CD4-positive, alpha-beta T cell treated with Interferon gamma for 1 hour (primary cell): ENCODE measurements at regions not wholly inside any gene's neighbourhood (a gene's known extent, or its start where the extent isn't known, plus 50 kb on each side); places are given as distances from the start of the nearest gene placed in this dataset.
"Not testable (repeated sequence)": the region's sequence is repeated elsewhere in the genome, so short reads cannot be mapped to it uniquely, and the experiment has no call there.

ENCODE experiments used
- DNase-seq: peaks from one replicate; pipeline ENCODE4 v3.0.0-alpha.2; 2020

DNA sequence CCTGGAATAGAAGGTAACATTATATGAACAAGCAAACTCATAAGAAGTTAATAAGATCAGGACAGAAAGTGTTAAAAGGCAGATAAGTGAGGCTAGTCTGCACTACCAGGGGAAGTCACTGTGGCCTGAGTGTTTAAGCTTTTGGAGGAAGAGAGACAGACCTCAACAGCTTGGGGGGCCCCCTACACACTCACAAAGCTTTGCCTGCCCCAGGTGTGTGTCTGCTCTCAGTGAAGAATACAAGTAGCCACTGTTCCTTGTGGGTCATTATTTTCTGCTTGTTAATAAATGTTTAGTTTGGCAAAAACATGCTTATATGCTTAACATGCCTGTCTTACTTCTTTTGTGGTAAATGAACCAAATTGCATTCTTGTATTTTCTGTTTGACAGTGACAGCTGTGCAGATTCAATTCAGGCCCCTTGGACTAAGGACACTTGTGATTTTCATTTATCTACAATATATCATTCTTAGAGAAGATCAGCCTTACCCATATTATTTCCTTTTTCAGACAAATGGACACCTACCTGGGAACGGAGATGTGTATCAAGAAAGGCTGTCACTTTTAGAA is 50.7 kb upstream of the C12orf71 start:
- no peak for DNase-seq

- DNase-seq: no peak
These were observed 58.1 kb upstream of the C12orf71 start for GRCh38 chr12:27140478-27140969.

- peak; percentile 23 for DNase-seq
These were observed 59.8 kb upstream of the C12orf71 start for GRCh38 chr12:27142101-27142721.

GRCh38 chr12:27143256-27144069 is 61.1 kb upstream of the C12orf71 start:
- no peak for DNase-seq

DNA sequence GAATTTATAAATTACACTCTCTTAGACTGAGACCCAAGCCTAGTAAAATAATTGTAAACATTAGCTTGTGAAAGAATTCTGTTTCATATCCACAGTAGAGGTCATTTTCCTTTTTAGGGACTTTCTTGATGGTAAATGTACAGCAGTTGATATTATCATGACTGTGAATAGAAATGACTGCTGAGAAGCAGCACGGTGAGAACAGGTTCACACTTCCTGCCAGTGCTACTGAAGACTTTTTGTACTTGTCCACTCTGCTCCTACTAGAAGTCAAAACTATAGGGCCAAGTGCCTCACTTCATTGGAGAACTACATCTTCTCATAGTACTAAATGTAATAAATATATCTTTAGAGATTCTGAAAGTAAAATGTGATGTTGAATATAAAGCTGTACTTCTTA is 63.3 kb upstream of the C12orf71 start:
- DNase-seq: not testable (repeated sequence)

- no peak for DNase-seq
These were observed 66.0 kb upstream of the C12orf71 start for GRCh38 chr12:27148373-27148772.

- DNase-seq: no peak
These were observed 66.4 kb upstream of the C12orf71 start for GRCh38 chr12:27148791-27149190.

DNA sequence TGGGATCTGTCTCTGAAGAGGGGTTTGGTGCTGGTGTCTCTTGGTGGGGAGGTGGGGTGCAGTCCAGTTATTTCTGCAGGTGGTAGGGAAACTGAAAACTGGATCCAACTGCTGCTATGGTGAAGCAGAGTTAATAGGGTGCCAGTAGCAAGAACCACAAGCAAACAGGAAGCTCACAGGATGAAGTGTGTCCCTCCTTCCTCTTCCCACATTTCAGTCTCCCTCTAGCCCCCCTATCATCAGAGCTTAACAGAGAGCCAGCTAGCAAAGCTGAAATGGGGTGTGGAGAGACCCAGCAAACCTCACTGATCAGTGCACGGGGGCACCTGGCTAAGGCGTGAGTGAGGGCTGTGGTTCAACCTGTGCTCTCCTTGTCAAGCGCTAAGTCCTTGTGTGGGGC is 69.1 kb upstream of the C12orf71 start:
- no peak for DNase-seq

DNA sequence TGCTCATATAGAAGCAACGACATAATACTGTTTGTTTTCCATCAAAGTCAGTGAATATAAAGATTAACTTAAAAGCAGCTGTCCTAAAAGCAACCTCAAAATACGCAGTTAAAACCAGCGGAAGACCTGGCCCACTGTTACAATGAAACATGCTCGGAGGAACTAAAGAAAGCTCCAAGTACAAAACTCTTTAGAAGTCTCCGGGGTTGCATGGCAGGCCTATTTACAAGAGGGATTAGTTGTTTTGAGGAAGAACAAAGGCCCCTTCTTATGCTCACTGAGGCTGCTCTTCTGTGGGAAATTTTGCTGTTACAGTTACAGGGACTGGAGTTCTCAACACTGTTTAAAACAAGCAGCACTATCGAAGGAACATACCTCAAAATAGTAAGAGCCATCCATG is 75.9 kb upstream of the C12orf71 start:
- no peak for DNase-seq

DNA sequence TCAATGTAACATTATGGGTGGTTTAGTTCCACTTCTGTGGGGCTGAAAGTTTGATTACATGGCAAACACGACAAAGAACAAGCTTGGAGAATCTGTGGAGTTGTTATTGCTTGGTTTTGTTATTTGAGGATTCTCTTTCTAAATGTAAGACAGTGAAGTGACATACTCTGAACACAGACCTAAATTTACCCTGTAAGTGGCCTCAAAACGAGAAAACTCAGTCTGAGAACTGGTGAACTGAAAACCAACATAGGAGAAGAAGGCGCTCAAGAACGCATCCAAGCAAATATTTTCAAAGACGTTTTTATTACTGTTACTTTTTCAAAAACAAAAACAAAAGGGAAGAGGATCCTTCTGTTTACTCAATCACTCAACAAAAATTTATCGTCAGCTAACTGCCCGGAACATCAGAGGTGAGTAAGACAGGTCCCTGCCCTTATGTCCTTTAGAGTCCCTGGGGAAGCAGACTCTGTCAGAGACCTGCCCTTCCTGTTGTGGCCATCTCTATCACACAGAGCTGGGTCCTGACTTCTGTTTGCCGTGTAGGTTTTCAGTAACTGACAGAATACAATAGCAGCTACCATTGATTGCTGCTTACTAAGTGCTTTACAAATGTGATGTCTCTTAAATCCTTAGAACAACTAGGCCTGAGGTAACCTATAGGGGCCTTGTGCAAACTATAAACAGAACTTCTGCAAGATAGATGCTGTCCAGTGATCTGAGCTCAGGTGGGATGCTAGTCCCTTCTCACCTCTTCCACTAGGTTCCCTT is 79.3 kb upstream of the C12orf71 start:
- no peak for DNase-seq

DNA sequence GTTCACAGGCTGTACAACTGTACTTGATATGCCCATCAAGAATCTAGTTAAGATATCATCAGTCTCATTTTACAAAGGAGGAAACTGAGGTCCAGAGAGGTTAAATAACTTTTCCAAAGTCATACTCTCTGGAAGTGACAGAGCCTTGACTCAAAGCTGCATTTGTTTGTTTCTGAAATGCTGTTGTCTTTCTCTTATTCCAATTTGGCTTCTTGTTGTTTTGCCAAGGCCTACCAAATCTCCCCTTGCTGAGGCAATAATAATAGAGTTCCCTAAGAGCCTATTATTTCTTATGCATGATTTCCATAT is 79.8 kb upstream of the C12orf71 start:
- DNase-seq: no peak

DNA sequence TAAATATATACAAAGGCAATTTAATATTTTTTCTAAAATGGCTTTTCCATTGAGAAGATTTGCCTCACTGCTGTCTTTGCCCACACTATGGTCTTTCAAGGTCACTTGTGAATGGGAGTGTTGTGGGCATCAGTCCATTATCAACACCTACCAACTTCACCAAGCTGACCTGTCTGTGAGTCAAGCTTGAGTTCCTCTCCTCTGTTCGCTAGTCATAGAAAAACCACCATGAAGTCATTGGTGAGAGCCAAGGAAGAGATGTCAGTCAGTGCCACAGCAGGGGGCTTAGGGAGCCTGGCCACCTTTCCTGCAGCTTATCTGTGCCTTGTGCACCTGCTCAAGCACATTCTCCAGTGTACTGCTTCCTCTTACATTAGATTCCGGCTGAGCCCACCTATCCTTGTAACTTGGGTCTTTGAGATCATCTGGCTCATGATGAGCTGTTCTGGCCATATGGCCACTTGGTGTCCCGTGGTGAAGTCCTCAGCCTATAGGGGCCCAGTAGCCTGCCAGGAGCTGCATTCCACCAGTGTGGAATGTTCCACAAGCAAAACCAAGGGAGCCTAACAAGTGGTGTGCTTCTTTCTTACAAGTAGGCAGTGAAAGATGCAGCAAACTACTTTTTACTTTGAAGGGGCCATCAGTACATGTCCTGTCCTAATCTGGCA is 80.8 kb upstream of the C12orf71 start:
- no peak for DNase-seq

DNA sequence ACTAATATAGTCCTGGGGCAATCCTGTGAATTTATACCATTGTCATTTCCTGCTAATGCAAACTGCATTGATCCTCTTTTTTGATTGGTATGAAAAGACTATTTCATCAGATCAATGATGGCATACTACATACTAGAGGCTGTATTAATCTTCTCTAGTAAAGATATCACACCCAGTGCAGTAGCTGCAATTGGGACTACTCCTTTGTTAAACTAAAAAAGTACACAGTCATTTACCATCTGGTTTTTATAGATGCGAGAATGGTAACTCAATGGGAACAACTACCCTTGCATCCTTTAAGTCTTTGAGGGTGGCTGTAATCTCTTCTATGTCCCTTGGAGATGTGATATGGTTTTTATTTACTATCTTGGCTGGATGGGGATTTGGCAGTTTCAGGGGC is 80.2 kb upstream of the STK38L start:
- no peak for DNase-seq

GRCh38 chr12:27164330-27165040 is 79.6 kb upstream of the STK38L start:
- DNase-seq: no peak

GRCh38 chr12:27165958-27166357 is 78.1 kb upstream of the STK38L start:
- not testable (repeated sequence) for DNase-seq

GRCh38 chr12:27171494-27171893 is 72.6 kb upstream of the STK38L start:
- not testable (repeated sequence) for DNase-seq

GRCh38 chr12:27176765-27177164 is 67.3 kb upstream of the STK38L start:
- DNase-seq: no peak

DNA sequence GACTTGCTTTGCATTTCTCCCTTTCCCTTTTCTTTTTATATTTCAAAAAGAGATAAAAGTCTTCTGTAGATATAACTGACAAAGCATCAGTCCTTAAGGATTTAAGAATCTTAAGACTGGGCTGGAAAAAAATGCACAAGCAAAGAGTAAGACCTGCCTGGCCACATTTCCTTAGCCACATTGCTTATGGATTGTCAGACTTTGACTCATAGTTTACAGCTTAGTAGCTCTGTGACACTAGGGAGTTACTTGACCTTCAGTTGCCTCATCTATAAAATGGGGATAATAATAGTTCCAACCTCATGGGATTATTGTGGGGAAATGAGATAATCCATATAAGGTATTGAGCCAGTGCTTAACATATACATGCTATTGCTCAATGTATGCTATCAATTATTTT is 66.4 kb upstream of the STK38L start:
- no peak for DNase-seq

DNA sequence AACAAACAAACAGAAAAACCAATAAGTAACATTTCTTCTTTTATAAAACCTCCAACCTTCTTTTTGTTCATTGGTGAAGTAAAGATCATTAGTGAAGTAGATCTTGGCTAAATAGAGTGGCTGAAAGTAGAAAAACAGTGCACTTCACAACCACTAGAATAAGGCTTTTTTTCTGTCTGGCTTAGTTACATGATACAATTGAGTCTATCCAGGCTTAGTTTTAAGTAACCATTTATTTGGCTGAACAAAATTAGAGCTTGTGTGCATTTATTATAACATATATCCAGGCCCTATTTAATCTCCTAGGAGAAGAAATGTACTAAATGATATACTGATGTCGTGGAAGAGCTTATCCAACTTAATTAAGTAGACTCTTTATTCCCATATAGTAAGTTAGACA is 65.8 kb upstream of the STK38L start:
- DNase-seq: no peak

- no peak for DNase-seq
These were observed 65.2 kb upstream of the STK38L start for GRCh38 chr12:27178723-27179399.

DNA sequence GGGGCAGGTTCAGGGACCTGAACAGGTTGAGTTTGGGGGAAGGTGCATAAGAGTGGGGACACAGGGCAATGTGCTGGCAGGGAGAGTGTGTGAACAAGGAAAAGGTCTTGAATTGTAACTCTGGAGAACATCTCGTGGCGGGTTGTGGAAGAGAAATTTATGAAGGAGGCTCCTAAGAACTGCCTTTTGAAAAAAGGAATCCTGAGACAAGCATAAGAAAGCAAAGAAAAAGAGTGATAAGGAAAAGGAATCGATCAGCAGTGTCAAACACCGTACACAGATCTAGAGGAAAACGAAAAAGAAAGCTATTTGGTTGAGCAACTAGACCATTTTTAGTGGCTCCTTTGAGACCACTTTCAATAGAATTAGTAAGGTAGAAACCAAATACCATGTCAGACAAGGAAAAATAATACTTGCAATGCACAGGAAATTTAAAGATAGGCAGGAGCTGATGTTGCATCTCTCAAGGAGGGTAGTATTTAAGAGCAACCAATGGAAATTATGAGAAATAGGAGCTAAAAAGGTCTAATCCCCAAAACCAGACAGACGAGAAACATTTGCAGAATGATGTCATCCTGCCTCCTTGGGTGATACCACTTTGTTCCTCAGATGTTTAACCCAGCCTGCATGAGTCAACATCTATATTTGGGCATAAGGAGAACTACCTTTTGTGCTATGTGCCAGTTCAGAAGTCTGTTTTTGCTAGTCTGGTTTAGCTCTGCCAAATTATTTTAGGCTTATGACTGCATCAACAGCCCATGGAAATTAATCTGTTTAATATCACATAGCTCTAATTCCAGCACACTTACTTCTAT is 64.5 kb upstream of the STK38L start:
- peak; percentile 26 for DNase-seq
